IMR-90 (cell line): ENCODE measurements at regions not wholly inside any gene's neighbourhood (a gene's known extent, or its start where the extent isn't known, plus 50 kb on each side); places are given as distances from the start of the nearest gene placed in this dataset.
"Not testable (repeated sequence)": the region's sequence is repeated elsewhere in the genome, so short reads cannot be mapped to it uniquely, and the experiment has no call there.

Source experiments
- ATAC-seq: fragments of 200-7000 bp; cut with Tn5 transposase; 2 replicates; pipeline ENCODE4 v1.9.1; 2020; ENCODE audit warnings: low read depth, mild to moderate bottlenecking, moderate library complexity
- BruUV-seq: library from RNA; stranded (reverse); fragments of 400-500 nt; replicated peaks from 2 replicates; lab custom pipeline; 2021; lab: Mats Ljungman, UMichigan
- CTCF ChIA-PET: fragments of 300-600 bp; formaldehyde crosslinking; extraction: SDS; loops from one replicate; lab custom pipeline; 2021; ENCODE audit warnings: antibody characterized with exemption; lab: Yijun Ruan, JAX
- POLR2A ChIA-PET: fragments of 300-600 bp; sonication (Branson Sonifier 250); formaldehyde crosslinking; loops from one replicate; lab custom pipeline; 2022; ENCODE audit warnings: antibody characterized with exemption; ENCODE audit not compliant: unreplicated experiment; lab: Charles Lee
- DNase-seq: peaks from one replicate; pipeline ENCODE4 v3.0.0; 2013
- H2AFZ ChIP-seq: replicated peaks from 2 replicates; pipeline ENCODE3; 2013; ENCODE audit warnings: low read length, mild to moderate bottlenecking; ENCODE audit not compliant: poor library complexity
- H2AK5ac ChIP-seq: 2 replicates; pipeline ENCODE4 v1.6.1; 2013; ENCODE audit warnings: low read depth, low read length, inconsistent platforms
- H2AK9ac ChIP-seq: replicated peaks from 2 replicates; pipeline ENCODE3; 2013; ENCODE audit warnings: mild to moderate bottlenecking, low read depth, low read length, moderate library complexity; ENCODE audit not compliant: poor library complexity
- H2BK120ac ChIP-seq: 2 replicates; pipeline ENCODE4 v1.6.1; 2013; ENCODE audit warnings: low read depth, low read length, inconsistent platforms
- H2BK15ac ChIP-seq: 3 replicates; pipeline ENCODE4 v1.6.1; 2013; ENCODE audit warnings: low read depth, low read length, inconsistent platforms
- H2BK20ac ChIP-seq: 2 replicates; pipeline ENCODE4 v1.6.1; 2013; ENCODE audit warnings: low read depth, mild to moderate bottlenecking, inconsistent platforms, low read length, moderate library complexity
- H2BK5ac ChIP-seq: 2 replicates; pipeline ENCODE4 v1.6.1; 2013; ENCODE audit warnings: mild to moderate bottlenecking, low read depth, low read length, inconsistent platforms; ENCODE audit not compliant: poor library complexity, severe bottlenecking
- H3K14ac ChIP-seq: replicated peaks from 2 replicates; pipeline ENCODE4 v1.6.1; 2013; ENCODE audit warnings: low read depth, low read length, inconsistent platforms
- H3K18ac ChIP-seq: 2 replicates; pipeline ENCODE4 v1.6.1; 2013; ENCODE audit warnings: low read depth, low read length, control low read depth
- H3K23ac ChIP-seq: 2 replicates; pipeline ENCODE4 v1.6.1; 2013; ENCODE audit warnings: low read depth, low read length, inconsistent platforms
- H3K27ac ChIP-seq: 2 replicates; pipeline ENCODE4 v1.5.1; 2013; ENCODE audit warnings: mild to moderate bottlenecking, control low read depth, low read length; ENCODE audit not compliant: insufficient read depth
- H3K27me3 ChIP-seq: 2 replicates; pipeline ENCODE4 v1.6.1; 2013; ENCODE audit warnings: low read length; ENCODE audit not compliant: control insufficient read depth, insufficient read depth
- H3K36me3 ChIP-seq: 2 replicates; pipeline ENCODE4 v1.6.1; 2013; ENCODE audit warnings: low read length, mixed read lengths; ENCODE audit not compliant: control insufficient read depth, insufficient read depth
- H3K4ac ChIP-seq: 2 replicates; pipeline ENCODE4 v1.6.1; 2013; ENCODE audit warnings: low read depth, low read length, inconsistent platforms
- H3K4me1 ChIP-seq: 2 replicates; pipeline ENCODE4 v1.6.1; 2013; ENCODE audit warnings: low read length, mixed read lengths; ENCODE audit not compliant: control insufficient read depth, insufficient read depth
- H3K4me2 ChIP-seq: 2 replicates; pipeline ENCODE4 v1.6.1; 2013; ENCODE audit warnings: low read depth, mild to moderate bottlenecking, control low read depth, low read length, moderate library complexity
- H3K4me3 ChIP-seq: 2 replicates; pipeline ENCODE4 v1.5.1; 2013; ENCODE audit warnings: low read depth, mild to moderate bottlenecking, control low read depth, low read length, moderate library complexity; ENCODE audit not compliant: insufficient read depth
- H3K56ac ChIP-seq: 2 replicates; pipeline ENCODE4 v1.6.1; 2013; ENCODE audit warnings: low read length, inconsistent platforms; ENCODE audit not compliant: insufficient read depth; ENCODE audit errors: extremely low read depth
- H3K79me1 ChIP-seq, 2 experiments: 2 replicates each; pipeline ENCODE4 v1.6.1; 2013; ENCODE audit warnings: low read length in 2 of 2, inconsistent platforms in 1 of 2, low read depth in 1 of 2
- H3K9ac ChIP-seq: 2 replicates; pipeline ENCODE4 v1.6.1; 2013; ENCODE audit warnings: low read depth, low read length, control low read depth
- H3K9me1 ChIP-seq: 2 replicates; pipeline ENCODE4 v1.6.1; 2013; ENCODE audit warnings: low read length, inconsistent platforms; ENCODE audit not compliant: insufficient read depth
- H3K9me3 ChIP-seq: 2 replicates; pipeline ENCODE4 v1.6.1; 2013; ENCODE audit warnings: low read length; ENCODE audit not compliant: control insufficient read depth, insufficient read depth
- H4K20me1 ChIP-seq: 2 replicates; pipeline ENCODE4 v1.6.1; 2013; ENCODE audit warnings: low read length, inconsistent platforms; ENCODE audit not compliant: insufficient read depth
- H4K5ac ChIP-seq: 2 replicates; pipeline ENCODE4 v1.6.1; 2013; ENCODE audit warnings: mild to moderate bottlenecking, low read depth, low read length, control low read depth
- H4K8ac ChIP-seq, 2 experiments: 2 replicates each; pipeline ENCODE4 v1.6.1; 2013; ENCODE audit warnings: low read depth in 2 of 2, low read length in 2 of 2, control low read depth in 1 of 2, inconsistent platforms in 1 of 2
- H4K91ac ChIP-seq: 2 replicates; pipeline ENCODE4 v1.6.1; 2013; ENCODE audit warnings: low read depth, low read length, inconsistent platforms; ENCODE audit not compliant: insufficient read depth
- WGBS, 2 experiments: methylation state at CpG; one replicate each; pipeline versions ENCODE4 v1.1.5 to v1.1.7; 2013; ENCODE audit warnings: missing lambda C conversion rate in 2 of 2; ENCODE audit not compliant: insufficient read length in 1 of 2; ENCODE audit errors: extremely low coverage in 2 of 2; 5-methylcytosine and 5-hydroxymethylcytosine counted together
- dilution Hi-C: fragments of 300-500 bp; cut with HindIII; formaldehyde crosslinking; loops from one replicate; pipeline ENCODE4 v1.14.3; 2018; ENCODE audit warnings: low sequenced_read_pairs; ENCODE audit not compliant: unreplicated experiment
- in situ Hi-C: fragments of 300-500 bp; cut with MboI; formaldehyde crosslinking; loops from 3 replicates; pipeline ENCODE4 v1.14.3; 2019; ENCODE audit warnings: low sequenced_read_pairs, inconsistent platforms, mixed read lengths
- intact Hi-C: fragments of 100-400 bp; cut with micrococcal nuclease; formaldehyde crosslinking; loops from 2 replicates; pipeline ENCODE4 v1.10.0; 2022

DNA sequence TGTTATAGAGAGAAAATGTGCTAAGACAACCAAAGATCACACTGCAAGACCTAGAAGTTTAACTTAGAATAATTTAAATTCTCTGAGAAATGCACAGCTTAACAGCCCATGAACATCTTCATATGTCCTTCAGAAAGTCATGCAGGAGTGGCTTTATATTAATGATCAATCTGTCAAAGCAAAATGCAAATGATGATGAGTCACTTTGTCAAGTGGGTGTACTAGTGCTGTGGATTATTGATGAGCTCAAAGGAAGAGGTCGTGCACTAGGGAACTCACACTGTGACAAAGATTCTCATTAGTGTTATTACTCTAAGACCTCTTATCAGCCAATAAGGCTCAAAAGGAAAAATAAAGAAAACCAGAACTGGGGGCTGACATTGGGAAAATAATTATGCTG is 1726.3 kb downstream of the KHDRBS2 start:
- H3K36me3 ChIP-seq, CTCF ChIA-PET, H3K9me1 ChIP-seq, ATAC-seq, intact Hi-C loops, H2BK15ac ChIP-seq, H4K91ac ChIP-seq, H3K23ac ChIP-seq, H2BK20ac ChIP-seq, H3K9me3 ChIP-seq, BruUV-seq, H3K9ac ChIP-seq, H3K79me1 ChIP-seq, H3K4me3 ChIP-seq, H3K4ac ChIP-seq, H2AK9ac ChIP-seq, DNase-seq, H3K27ac ChIP-seq, H3K18ac ChIP-seq, H3K27me3 ChIP-seq, H3K14ac ChIP-seq, H3K4me1 ChIP-seq, H2AK5ac ChIP-seq, H4K5ac ChIP-seq, H2BK120ac ChIP-seq, H3K4me2 ChIP-seq, H3K56ac ChIP-seq, dilution Hi-C loops, POLR2A ChIA-PET, H4K8ac ChIP-seq, in situ Hi-C loops, H2BK5ac ChIP-seq, H4K20me1 ChIP-seq, H2AFZ ChIP-seq: not testable (repeated sequence)
- WGBS, 2 experiments, result no CpG with 5 or more reads among the region's 1 CpG

DNA sequence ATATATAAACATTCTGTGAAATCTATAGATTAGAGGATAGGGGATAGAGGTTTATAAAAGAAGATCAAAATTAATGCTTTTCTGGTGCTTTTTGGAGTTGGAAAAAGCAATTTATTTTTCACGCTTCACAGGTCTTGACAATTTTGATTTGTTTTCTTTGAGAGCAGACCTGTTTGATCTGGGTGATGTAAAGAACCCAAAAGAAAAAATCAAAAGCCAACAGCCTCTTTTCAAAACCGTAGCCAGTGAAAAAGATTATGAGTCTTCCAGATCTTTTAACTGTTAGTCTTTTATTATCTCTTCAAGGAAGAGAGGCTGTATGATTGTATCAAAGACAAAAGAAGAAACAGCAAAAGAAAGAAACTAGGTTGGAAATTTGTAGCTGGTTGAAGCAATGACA is 1738.7 kb downstream of the KHDRBS2 start:
- intact Hi-C loops, H2AK5ac ChIP-seq, H2BK20ac ChIP-seq, H3K27me3 ChIP-seq, H3K4me3 ChIP-seq, H2AK9ac ChIP-seq, ATAC-seq, H2BK15ac ChIP-seq, H3K23ac ChIP-seq, H3K18ac ChIP-seq, H3K4me1 ChIP-seq, H4K8ac ChIP-seq, in situ Hi-C loops, H2AFZ ChIP-seq, H3K56ac ChIP-seq, H3K36me3 ChIP-seq, H4K20me1 ChIP-seq, BruUV-seq, H3K9ac ChIP-seq, H3K9me1 ChIP-seq, dilution Hi-C loops, CTCF ChIA-PET, H2BK5ac ChIP-seq, H3K4ac ChIP-seq, H3K9me3 ChIP-seq, H3K14ac ChIP-seq, H4K5ac ChIP-seq, H4K91ac ChIP-seq, H3K27ac ChIP-seq, H3K4me2 ChIP-seq, H3K79me1 ChIP-seq, DNase-seq, H2BK120ac ChIP-seq, POLR2A ChIA-PET: not testable (repeated sequence)
- WGBS, 2 experiments, result no CpG with 5 or more reads among the region's 2 CpGs
